ENCODE measurements at regions not wholly inside any gene's neighbourhood (a gene's known extent, or its start where the extent isn't known, plus 50 kb on each side); places are given as distances from the start of the nearest gene placed in this dataset.

- no peak for TF ChIP-seq CTCF (IDR thresholded peaks at IDR 0.05)
- TF ChIP-seq POLR2A (IDR thresholded peaks at IDR 0.05): no peak
Measured at GRCh38 chr9:14520341-14520740, 172.9 kb downstream of the ZDHHC21 start.
